Dedifferentiated amniotic fluid mesenchymal stem cell (primary cell): ENCODE measurements at regions not wholly inside any gene's neighbourhood (a gene's known extent, or its start where the extent isn't known, plus 50 kb on each side); places are given as distances from the start of the nearest gene placed in this dataset.
"Not testable (repeated sequence)": the region's sequence is repeated elsewhere in the genome, so short reads cannot be mapped to it uniquely, and the experiment has no call there.

Source experiments
- DNase-seq: peaks from one replicate; pipeline ENCODE4 v3.0.0-alpha.2; 2016; ENCODE audit errors: extremely low spot score

- DNase-seq: no peak
These were observed 252.0 kb downstream of the NR2F2 start for GRCh38 chr15:96582473-96582872.

GRCh38 chr15:96583671-96584070 is 253.2 kb downstream of the NR2F2 start:
- no peak for DNase-seq

- peak; percentile 30 for DNase-seq
These were observed 255.2 kb downstream of the NR2F2 start for GRCh38 chr15:96585484-96586386.

GRCh38 chr15:96586901-96587300 is 256.4 kb downstream of the NR2F2 start:
- DNase-seq: no peak

- DNase-seq: no peak
These were observed 259.4 kb downstream of the NR2F2 start for GRCh38 chr15:96589864-96590263.

- no peak for DNase-seq
These were observed 263.2 kb downstream of the NR2F2 start for GRCh38 chr15:96593735-96594134.

- no peak for DNase-seq
These were observed 265.5 kb downstream of the NR2F2 start for GRCh38 chr15:96595951-96596350.

- no peak for DNase-seq
These were observed 268.0 kb downstream of the NR2F2 start for GRCh38 chr15:96598514-96598913.

GRCh38 chr15:96599268-96599667 is 268.8 kb downstream of the NR2F2 start:
- DNase-seq: no peak

- no peak for DNase-seq
These were observed 269.9 kb downstream of the NR2F2 start for GRCh38 chr15:96600350-96600749.

GRCh38 chr15:96606617-96607016 is 276.1 kb downstream of the NR2F2 start:
- DNase-seq: no peak

GRCh38 chr15:96610757-96611156 is 280.3 kb downstream of the NR2F2 start:
- no peak for DNase-seq

- no peak for DNase-seq
These were observed 282.4 kb downstream of the NR2F2 start for GRCh38 chr15:96612917-96613316.

- no peak for DNase-seq
These were observed 288.7 kb downstream of the NR2F2 start for GRCh38 chr15:96619174-96619573.

GRCh38 chr15:96622714-96623113 is 292.2 kb downstream of the NR2F2 start:
- DNase-seq: no peak

- no peak for DNase-seq
These were observed 294.8 kb downstream of the NR2F2 start for GRCh38 chr15:96625256-96625655.

GRCh38 chr15:96627031-96627568 is 296.6 kb downstream of the NR2F2 start:
- no peak for DNase-seq

GRCh38 chr15:96629511-96629910 is 299.0 kb downstream of the NR2F2 start:
- no peak for DNase-seq

GRCh38 chr15:96638793-96639192 is 308.3 kb downstream of the NR2F2 start:
- no peak for DNase-seq

- no peak for DNase-seq
These were observed 315.3 kb downstream of the NR2F2 start for GRCh38 chr15:96645796-96646195.

- no peak for DNase-seq
These were observed 318.4 kb downstream of the NR2F2 start for GRCh38 chr15:96648866-96649265.

- no peak for DNase-seq
These were observed 326.6 kb downstream of the NR2F2 start for GRCh38 chr15:96657096-96657495.

GRCh38 chr15:96666979-96667378 is 336.5 kb downstream of the NR2F2 start:
- not testable (repeated sequence) for DNase-seq
